Upper lobe of left lung (tissue), 4 donors: ENCODE measurements at regions not wholly inside any gene's neighbourhood (a gene's known extent, or its start where the extent isn't known, plus 50 kb on each side); places are given as distances from the start of the nearest gene placed in this dataset.

Experiments
- POLR2A ChIP-seq, 4 donors: fragments of 450-650 bp; IDR thresholded peaks; one replicate each; pipeline ENCODE4 v1.5.1; 2016 to 2017; ENCODE audit warnings: antibody characterized with exemption in 4 of 4, mild to moderate bottlenecking in 2 of 4
- POLR2AphosphoS5 ChIP-seq, 2 donors: sonication (generic); formaldehyde crosslinking; IDR thresholded peaks; one replicate each; pipeline ENCODE4 v1.5.1; 2017; ENCODE audit warnings: antibody characterized with exemption in 2 of 2
- TF ChIP-seq, protein P1 (sequence below), 6 experiments: fragments of 450-650 bp in 4 of 6; fragments of 200-600 bp in 2 of 6; sonication (generic) in 2 of 6; IDR thresholded peaks; one replicate each; pipeline ENCODE4 v1.5.1; 2016 to 2019; ENCODE audit warnings: antibody characterized with exemption in 6 of 6

DNA sequence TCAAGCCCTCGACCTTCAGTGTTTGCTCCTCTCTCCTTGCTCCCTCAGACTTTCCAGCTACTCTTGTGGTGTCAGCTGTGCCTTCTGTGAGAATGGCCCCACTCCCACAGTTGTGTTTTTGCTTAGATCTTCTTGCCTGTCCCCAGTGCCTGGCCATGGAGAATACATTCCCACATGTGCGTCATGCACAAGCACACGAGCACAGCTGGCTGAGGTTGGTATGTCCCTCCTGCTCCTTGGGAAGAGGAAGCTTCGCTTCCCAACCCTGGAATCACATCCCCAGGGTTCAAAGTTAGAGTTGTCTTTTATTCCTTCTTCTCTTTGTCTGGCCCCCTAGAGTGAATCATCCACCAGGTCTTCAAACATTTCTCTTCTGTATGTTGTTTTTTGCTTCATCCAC lies 518.6 kb downstream of the CCDC171 start:
- TF ChIP-seq, protein P1, sequence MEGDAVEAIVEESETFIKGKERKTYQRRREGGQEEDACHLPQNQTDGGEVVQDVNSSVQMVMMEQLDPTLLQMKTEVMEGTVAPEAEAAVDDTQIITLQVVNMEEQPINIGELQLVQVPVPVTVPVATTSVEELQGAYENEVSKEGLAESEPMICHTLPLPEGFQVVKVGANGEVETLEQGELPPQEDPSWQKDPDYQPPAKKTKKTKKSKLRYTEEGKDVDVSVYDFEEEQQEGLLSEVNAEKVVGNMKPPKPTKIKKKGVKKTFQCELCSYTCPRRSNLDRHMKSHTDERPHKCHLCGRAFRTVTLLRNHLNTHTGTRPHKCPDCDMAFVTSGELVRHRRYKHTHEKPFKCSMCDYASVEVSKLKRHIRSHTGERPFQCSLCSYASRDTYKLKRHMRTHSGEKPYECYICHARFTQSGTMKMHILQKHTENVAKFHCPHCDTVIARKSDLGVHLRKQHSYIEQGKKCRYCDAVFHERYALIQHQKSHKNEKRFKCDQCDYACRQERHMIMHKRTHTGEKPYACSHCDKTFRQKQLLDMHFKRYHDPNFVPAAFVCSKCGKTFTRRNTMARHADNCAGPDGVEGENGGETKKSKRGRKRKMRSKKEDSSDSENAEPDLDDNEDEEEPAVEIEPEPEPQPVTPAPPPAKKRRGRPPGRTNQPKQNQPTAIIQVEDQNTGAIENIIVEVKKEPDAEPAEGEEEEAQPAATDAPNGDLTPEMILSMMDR (IDR thresholded peaks at IDR 0.05) = no peak
- no peak for TF ChIP-seq POLR2A (IDR thresholded peaks at IDR 0.05)
- no peak for TF ChIP-seq POLR2AphosphoS5 (IDR thresholded peaks at IDR 0.05)
